ENCODE measurements at regions not wholly inside any gene's neighbourhood (a gene's known extent, or its start where the extent isn't known, plus 50 kb on each side); places are given as distances from the start of the nearest gene placed in this dataset.

DNA sequence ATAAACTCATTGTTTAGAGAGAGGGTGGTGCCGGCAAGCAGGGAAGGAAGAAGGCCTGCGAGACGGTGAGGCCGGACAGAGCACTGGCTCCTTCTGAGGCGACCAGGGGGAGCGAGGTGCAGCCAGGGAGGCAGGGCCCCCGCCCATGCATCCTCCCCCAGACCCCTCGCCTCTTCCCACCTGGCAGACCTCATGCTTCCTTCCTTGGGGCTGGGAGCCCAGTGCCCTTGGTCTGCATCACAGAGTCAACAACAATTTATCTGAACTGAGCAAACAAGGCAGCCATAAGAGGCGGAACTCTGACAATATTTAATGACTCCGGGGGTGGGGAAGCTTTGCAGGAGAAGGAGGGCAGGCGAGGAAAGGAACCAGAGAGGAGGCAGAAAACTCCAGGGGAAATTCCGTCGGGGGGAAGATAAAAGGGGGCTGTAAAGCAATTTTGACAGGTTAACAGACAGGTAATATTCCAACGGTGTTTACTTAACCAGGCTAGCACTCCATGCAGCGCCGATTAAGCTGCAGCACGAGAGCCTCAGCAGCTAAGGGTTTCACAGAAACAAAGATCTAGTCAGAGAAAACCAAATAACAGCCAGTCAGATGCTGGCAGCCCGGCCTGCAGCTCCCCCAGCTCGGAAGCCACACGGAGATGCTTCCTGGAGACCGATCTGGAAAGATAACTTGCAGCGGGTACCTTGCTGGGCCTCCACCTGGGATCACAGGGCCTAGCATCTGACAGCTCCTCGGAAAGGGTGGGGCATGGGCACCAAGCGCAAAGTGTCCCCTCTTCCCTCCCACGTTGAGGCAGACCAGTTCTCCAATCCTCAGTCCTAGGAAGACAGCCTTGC is 398.2 kb downstream of the SOX9 start:
- H3K36me3 ChIP-seq (ENCODE audit: control insufficient read depth, insufficient read depth, low read length): no peaks in the 10 kb centered on the region
- H3K4me3 ChIP-seq (ENCODE audit: low read length): no peak overlapping the region
- H3K27me3 Mint-ChIP-seq (ENCODE audit: insufficient read depth): no peaks in the 10 kb centered on the region
- no peak overlapping the region for H3K27ac Mint-ChIP-seq
- H3K9me3 Mint-ChIP-seq: no peaks in the 10 kb centered on the region
- 62 to 67% methylated on average over 19 to 25 of the region's 25 CpGs for WGBS, 2 experiments (ENCODE audit: insufficient coverage in 1 of 2, insufficient read length in 1 of 2)
- no peaks in the 10 kb centered on the region for H3K27me3 ChIP-seq (ENCODE audit: control insufficient read depth, insufficient read depth, low read length, poor library complexity, severe bottlenecking)
- H3K9ac ChIP-seq (ENCODE audit: extremely low read depth, low read length, poor library complexity, severe bottlenecking): no peak overlapping the region
- H3K27ac ChIP-seq (ENCODE audit: low read depth, low read length): no peak overlapping the region
- peaks cover 35% of the 10 kb centered on the region for H3K4me1 Mint-ChIP-seq
- no peak for DNase-seq
- H3K4me1 ChIP-seq (ENCODE audit: control insufficient read depth, insufficient read depth, low read length): peaks cover 6% of the 10 kb centered on the region
- peak overlapping the region; percentile 13 for H3K4me3 Mint-ChIP-seq
- TF ChIP-seq, protein P1, sequence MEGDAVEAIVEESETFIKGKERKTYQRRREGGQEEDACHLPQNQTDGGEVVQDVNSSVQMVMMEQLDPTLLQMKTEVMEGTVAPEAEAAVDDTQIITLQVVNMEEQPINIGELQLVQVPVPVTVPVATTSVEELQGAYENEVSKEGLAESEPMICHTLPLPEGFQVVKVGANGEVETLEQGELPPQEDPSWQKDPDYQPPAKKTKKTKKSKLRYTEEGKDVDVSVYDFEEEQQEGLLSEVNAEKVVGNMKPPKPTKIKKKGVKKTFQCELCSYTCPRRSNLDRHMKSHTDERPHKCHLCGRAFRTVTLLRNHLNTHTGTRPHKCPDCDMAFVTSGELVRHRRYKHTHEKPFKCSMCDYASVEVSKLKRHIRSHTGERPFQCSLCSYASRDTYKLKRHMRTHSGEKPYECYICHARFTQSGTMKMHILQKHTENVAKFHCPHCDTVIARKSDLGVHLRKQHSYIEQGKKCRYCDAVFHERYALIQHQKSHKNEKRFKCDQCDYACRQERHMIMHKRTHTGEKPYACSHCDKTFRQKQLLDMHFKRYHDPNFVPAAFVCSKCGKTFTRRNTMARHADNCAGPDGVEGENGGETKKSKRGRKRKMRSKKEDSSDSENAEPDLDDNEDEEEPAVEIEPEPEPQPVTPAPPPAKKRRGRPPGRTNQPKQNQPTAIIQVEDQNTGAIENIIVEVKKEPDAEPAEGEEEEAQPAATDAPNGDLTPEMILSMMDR (conservative IDR thresholded peaks at IDR 0.05): no peak
- no peaks in the 10 kb centered on the region for H3K36me3 Mint-ChIP-seq (ENCODE audit: low read depth)
- no peaks in the 10 kb centered on the region for H3K9me3 ChIP-seq (ENCODE audit: control insufficient read depth, low read length)

DNA sequence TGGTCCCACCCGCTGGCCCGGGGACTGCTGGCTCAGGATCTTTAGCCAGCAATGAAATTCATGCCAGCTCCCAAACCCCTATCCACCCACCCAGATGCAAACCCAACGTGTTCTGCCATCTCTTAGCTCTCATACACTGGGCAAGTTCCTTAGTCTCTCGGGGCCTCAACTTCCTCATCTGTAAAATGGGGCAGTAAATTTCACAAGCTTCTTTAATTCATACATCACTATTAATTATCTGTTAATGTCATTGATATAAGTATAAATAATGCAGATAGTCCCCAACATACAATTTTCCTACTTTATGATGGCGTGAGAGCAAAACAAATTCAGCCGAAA is 398.7 kb downstream of the SOX9 start:
- Mint-ChIP-seq H3K4me3 (no peak overlapping the region), H3K27me3 (ENCODE audit: insufficient read depth) (no peaks in the 10 kb centered on the region), H3K9me3 (no peaks in the 10 kb centered on the region), H3K4me1 (peaks cover 35% of the 10 kb centered on the region), H3K36me3 (ENCODE audit: low read depth) (no peaks in the 10 kb centered on the region), H3K27ac (no peak overlapping the region)
- TF ChIP-seq, protein P1 (conservative IDR thresholded peaks at IDR 0.05): no peak
- no peak overlapping the region for H3K4me3 ChIP-seq (ENCODE audit: low read length)
- DNase-seq: no peak
- H3K9me3 ChIP-seq (ENCODE audit: control insufficient read depth, low read length): no peaks in the 10 kb centered on the region
- H3K27me3 ChIP-seq (ENCODE audit: control insufficient read depth, insufficient read depth, low read length, poor library complexity, severe bottlenecking): no peaks in the 10 kb centered on the region
- no peak overlapping the region for H3K27ac ChIP-seq (ENCODE audit: low read depth, low read length)
- H3K4me1 ChIP-seq (ENCODE audit: control insufficient read depth, insufficient read depth, low read length): peaks cover 6% of the 10 kb centered on the region
- 91 to 100% methylated on average over 2 to 6 of the region's 6 CpGs for WGBS, 2 experiments (ENCODE audit: insufficient coverage in 1 of 2, insufficient read length in 1 of 2)
- H3K36me3 ChIP-seq (ENCODE audit: control insufficient read depth, insufficient read depth, low read length): no peaks in the 10 kb centered on the region
- no peak overlapping the region for H3K9ac ChIP-seq (ENCODE audit: extremely low read depth, low read length, poor library complexity, severe bottlenecking)

DNA sequence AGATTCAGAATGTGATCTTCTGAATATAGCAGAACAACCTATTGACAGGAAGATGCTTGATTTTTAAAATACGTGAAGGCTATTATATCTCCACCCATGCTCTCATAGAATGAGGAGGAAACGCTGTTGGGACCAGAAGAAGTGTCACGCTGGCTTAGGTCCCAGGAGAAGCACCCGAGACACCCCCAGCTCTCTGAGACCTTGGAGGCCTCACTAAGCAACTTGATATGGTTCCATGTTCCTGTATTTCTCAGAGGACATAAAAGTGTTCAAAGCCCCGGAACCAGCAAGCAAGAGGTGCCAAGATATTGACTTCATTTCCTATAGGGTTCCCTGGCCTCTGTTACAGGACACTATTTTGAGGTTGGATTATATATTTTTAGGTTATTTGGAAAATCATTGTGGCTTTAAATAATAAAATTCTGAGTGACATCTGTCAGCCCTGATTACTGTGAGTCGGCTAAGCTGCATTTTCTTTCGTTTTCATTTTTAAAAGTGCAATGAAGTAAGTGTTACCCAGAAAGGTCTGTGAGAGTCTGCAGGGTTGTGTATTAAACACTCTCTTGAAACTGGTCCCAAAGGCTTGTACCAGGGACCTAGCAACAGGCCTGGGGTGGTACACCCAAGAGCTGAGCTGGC is 400.0 kb downstream of the SOX9 start:
- DNase-seq: no peak
- 87 to 90% methylated on average over 4 to 7 of the region's 7 CpGs for WGBS, 2 experiments (ENCODE audit: insufficient coverage in 1 of 2, insufficient read length in 1 of 2)
- TF ChIP-seq, protein P1 (conservative IDR thresholded peaks at IDR 0.05): no peak
- Histone ChIP-seq H3K36me3 (ENCODE audit: control insufficient read depth, insufficient read depth, low read length) (no peaks in the 10 kb centered on the region), H3K9ac (ENCODE audit: extremely low read depth, low read length, poor library complexity, severe bottlenecking) (no peak overlapping the region), H3K27me3 (ENCODE audit: control insufficient read depth, insufficient read depth, low read length, poor library complexity, severe bottlenecking) (no peaks in the 10 kb centered on the region), H3K27ac (ENCODE audit: low read depth, low read length) (no peak overlapping the region), H3K9me3 (ENCODE audit: control insufficient read depth, low read length) (no peaks in the 10 kb centered on the region), H3K4me3 (ENCODE audit: low read length) (no peak overlapping the region), H3K4me1 (ENCODE audit: control insufficient read depth, insufficient read depth, low read length) (peaks cover 6% of the 10 kb centered on the region)
- H3K4me3 Mint-ChIP-seq: no peak overlapping the region
- H3K4me1 Mint-ChIP-seq: peaks cover 29% of the 10 kb centered on the region
- peaks cover 3% of the 10 kb centered on the region for H3K27me3 Mint-ChIP-seq (ENCODE audit: insufficient read depth)
- H3K27ac Mint-ChIP-seq: no peak overlapping the region
- H3K36me3 Mint-ChIP-seq (ENCODE audit: low read depth): no peaks in the 10 kb centered on the region
- no peaks in the 10 kb centered on the region for H3K9me3 Mint-ChIP-seq

All from endodermal cell (in vitro differentiated cells).